Astrocyte (in vitro differentiated cells and primary cell): ENCODE measurements at regions not wholly inside any gene's neighbourhood (a gene's known extent, or its start where the extent isn't known, plus 50 kb on each side); places are given as distances from the start of the nearest gene placed in this dataset.

Source experiments
- DNase-seq: peaks from one replicate; pipeline ENCODE4 v3.0.0-alpha.2; 2010; ENCODE audit warnings: low read depth
- FAIRE-seq: peaks from 2 replicates; lab custom pipeline; 2011; peaks lifted over from hg19 to GRCh38; lab: Jason Lieb, UNC
- H2AFZ ChIP-seq: 2 replicates; pipeline ENCODE4 v1.6.0; 2012; ENCODE audit warnings: low read depth, low read length, inconsistent platforms
- H3K27ac ChIP-seq: 2 replicates; pipeline ENCODE4 v1.5.1; 2011; ENCODE audit warnings: low read depth, low read length, inconsistent platforms
- H3K27me3 ChIP-seq: 2 replicates; pipeline ENCODE4 v1.6.0; 2011; ENCODE audit warnings: low read length, inconsistent platforms; ENCODE audit not compliant: insufficient read depth
- H3K36me3 ChIP-seq: 2 replicates; pipeline ENCODE4 v1.5.1; 2011; ENCODE audit warnings: low read length, inconsistent platforms; ENCODE audit not compliant: insufficient read depth
- H3K4me1 ChIP-seq: 2 replicates; pipeline ENCODE4 v1.5.1; 2011; ENCODE audit warnings: low read length, inconsistent platforms; ENCODE audit not compliant: insufficient read depth
- H3K4me2 ChIP-seq: 2 replicates; pipeline ENCODE4 v1.6.0; 2012; ENCODE audit warnings: low read length, inconsistent platforms
- H3K4me3 ChIP-seq: 2 replicates; pipeline ENCODE4 v1.5.1; 2011; ENCODE audit warnings: low read depth, mild to moderate bottlenecking, low read length, inconsistent platforms; ENCODE audit not compliant: insufficient read depth
- H3K79me2 ChIP-seq: 2 replicates; pipeline ENCODE4 v1.6.0; 2012; ENCODE audit warnings: mild to moderate bottlenecking, low read length, inconsistent platforms; ENCODE audit not compliant: insufficient read depth
- H3K9ac ChIP-seq: 2 replicates; pipeline ENCODE4 v1.6.0; 2012; ENCODE audit warnings: mild to moderate bottlenecking, low read length, inconsistent platforms
- H3K9me3 ChIP-seq: 2 replicates; pipeline ENCODE4 v1.5.1; 2012; ENCODE audit warnings: low read depth, mild to moderate bottlenecking, low read length, inconsistent platforms; ENCODE audit not compliant: insufficient read depth
- H4K20me1 ChIP-seq: 2 replicates; pipeline ENCODE4 v1.6.0; 2012; ENCODE audit warnings: low read length, inconsistent platforms; ENCODE audit not compliant: insufficient read depth
- H3K27ac Mint-ChIP-seq: one replicate; pipeline ENCODE4 v1.8.0; 2021; ENCODE audit warnings: mild to moderate bottlenecking, mixed read lengths; ENCODE audit not compliant: unreplicated experiment
- H3K27me3 Mint-ChIP-seq: one replicate; pipeline ENCODE4 v1.8.0; 2021; ENCODE audit warnings: low read depth, mixed read lengths; ENCODE audit not compliant: unreplicated experiment
- H3K36me3 Mint-ChIP-seq: one replicate; pipeline ENCODE4 v1.8.0; 2021; ENCODE audit warnings: low read depth, mixed read lengths; ENCODE audit not compliant: unreplicated experiment
- H3K4me1 Mint-ChIP-seq: one replicate; pipeline ENCODE4 v1.8.0; 2021; ENCODE audit warnings: low read depth, mixed read lengths; ENCODE audit not compliant: unreplicated experiment
- H3K4me3 Mint-ChIP-seq: one replicate; pipeline ENCODE4 v1.8.0; 2021; ENCODE audit warnings: mild to moderate bottlenecking, moderate library complexity, mixed read lengths; ENCODE audit not compliant: unreplicated experiment
- H3K9me3 Mint-ChIP-seq: one replicate; pipeline ENCODE4 v1.8.0; 2021; ENCODE audit warnings: mild to moderate bottlenecking, mixed read lengths; ENCODE audit not compliant: unreplicated experiment
- EZH2 ChIP-seq: IDR thresholded peaks from 2 replicates; pipeline ENCODE4 v1.6.1; 2012; ENCODE audit warnings: mild to moderate bottlenecking, low read length, inconsistent platforms; ENCODE audit not compliant: insufficient read depth
- TF ChIP-seq, protein P1 (sequence below): IDR thresholded peaks from 2 replicates; pipeline ENCODE4 v1.5.1; 2011; ENCODE audit warnings: low read depth, mild to moderate bottlenecking, inconsistent platforms, low read length, moderate library complexity; ENCODE audit not compliant: insufficient read depth

DNA sequence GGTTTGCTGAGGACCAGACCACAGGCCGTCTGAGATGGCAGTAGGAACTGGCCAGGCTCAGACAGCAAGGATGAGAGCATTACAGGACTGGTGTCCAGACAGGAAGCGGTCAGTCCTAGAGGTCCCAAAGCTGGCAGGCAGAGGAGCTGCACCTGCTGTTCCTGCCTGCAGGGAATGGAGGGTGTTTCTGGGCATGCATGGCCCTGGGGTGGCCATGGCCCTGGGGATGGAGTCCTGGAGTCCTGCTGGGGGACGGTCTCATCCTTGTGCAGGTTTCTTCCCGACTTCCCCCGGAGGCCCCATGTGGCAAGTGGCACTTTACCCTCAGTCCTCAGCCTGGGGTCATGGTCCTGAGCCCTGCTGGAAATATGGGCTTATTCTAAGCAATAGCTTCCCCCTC, 274.9 kb upstream of the ADARB2 start:
- Histone ChIP-seq H3K27me3 (no peaks in the 10 kb centered on the region), H3K9ac (no peak overlapping the region), H4K20me1 (no peaks in the 10 kb centered on the region), H2AFZ (no peak overlapping the region), H3K4me2 (no peak overlapping the region), H3K9me3 (peaks cover 11% of the 10 kb centered on the region), H3K36me3 (no peaks in the 10 kb centered on the region), H3K4me3 (no peak overlapping the region), H3K27ac (no peak overlapping the region), H3K79me2 (no peaks in the 10 kb centered on the region), H3K4me1 (no peaks in the 10 kb centered on the region)
- Mint-ChIP-seq H3K27me3 (peaks cover 6% of the 10 kb centered on the region), H3K4me1 (no peaks in the 10 kb centered on the region), H3K27ac (no peak overlapping the region), H3K4me3 (no peak overlapping the region), H3K9me3 (peaks cover 3% of the 10 kb centered on the region), H3K36me3 (no peaks in the 10 kb centered on the region)
- DNase-seq = no peak
- FAIRE-seq = no peak
- TF ChIP-seq, protein P1, sequence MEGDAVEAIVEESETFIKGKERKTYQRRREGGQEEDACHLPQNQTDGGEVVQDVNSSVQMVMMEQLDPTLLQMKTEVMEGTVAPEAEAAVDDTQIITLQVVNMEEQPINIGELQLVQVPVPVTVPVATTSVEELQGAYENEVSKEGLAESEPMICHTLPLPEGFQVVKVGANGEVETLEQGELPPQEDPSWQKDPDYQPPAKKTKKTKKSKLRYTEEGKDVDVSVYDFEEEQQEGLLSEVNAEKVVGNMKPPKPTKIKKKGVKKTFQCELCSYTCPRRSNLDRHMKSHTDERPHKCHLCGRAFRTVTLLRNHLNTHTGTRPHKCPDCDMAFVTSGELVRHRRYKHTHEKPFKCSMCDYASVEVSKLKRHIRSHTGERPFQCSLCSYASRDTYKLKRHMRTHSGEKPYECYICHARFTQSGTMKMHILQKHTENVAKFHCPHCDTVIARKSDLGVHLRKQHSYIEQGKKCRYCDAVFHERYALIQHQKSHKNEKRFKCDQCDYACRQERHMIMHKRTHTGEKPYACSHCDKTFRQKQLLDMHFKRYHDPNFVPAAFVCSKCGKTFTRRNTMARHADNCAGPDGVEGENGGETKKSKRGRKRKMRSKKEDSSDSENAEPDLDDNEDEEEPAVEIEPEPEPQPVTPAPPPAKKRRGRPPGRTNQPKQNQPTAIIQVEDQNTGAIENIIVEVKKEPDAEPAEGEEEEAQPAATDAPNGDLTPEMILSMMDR = no peak
- no peak for TF ChIP-seq EZH2

DNA sequence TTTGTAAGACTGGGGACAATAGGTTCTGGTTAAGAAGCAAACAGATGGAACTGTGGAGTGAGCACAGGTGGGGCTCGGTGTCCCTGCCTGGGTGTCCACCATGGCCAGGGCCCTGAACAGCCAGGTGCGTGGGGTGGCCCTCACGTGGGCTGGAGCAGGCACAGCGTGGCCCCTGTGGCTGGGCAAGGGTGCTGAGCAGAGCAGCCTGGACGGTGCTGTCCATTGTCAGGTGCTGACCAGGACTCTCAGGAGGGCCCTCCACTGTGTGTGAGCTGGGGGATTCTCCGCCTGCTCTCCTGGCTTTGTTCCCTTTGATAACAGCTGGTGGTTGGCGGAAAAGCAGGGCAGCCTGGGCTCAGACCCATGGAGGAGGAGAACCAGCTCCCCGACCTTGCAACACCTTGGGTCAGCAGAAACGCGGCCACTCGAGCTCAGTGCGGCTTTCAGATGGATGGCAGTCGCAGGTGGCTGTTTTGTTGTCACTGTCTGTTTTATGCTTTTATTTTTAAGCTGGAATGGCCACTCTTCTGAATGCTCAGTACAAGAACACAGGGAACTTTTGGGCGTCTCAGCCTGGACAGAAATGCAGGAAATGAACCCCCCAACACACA, 273.9 kb upstream of the ADARB2 start:
- no peak overlapping the region for H3K4me3 ChIP-seq
- peaks cover 3% of the 10 kb centered on the region for H3K9me3 Mint-ChIP-seq
- no peaks in the 10 kb centered on the region for H3K4me1 ChIP-seq
- no peaks in the 10 kb centered on the region for H3K36me3 Mint-ChIP-seq
- peaks cover 13% of the 10 kb centered on the region for H3K9me3 ChIP-seq
- no peak overlapping the region for H3K9ac ChIP-seq
- H3K27me3 Mint-ChIP-seq = peaks cover 6% of the 10 kb centered on the region
- FAIRE-seq (no peak), DNase-seq (no peak)
- H3K4me1 Mint-ChIP-seq = no peaks in the 10 kb centered on the region
- TF ChIP-seq, protein P1 = no peak
- TF ChIP-seq EZH2 = no peak
- no peaks in the 10 kb centered on the region for H3K27me3 ChIP-seq
- no peak overlapping the region for H3K27ac Mint-ChIP-seq
- H2AFZ ChIP-seq = no peak overlapping the region
- no peak overlapping the region for H3K4me2 ChIP-seq
- H3K79me2 ChIP-seq = no peaks in the 10 kb centered on the region
- H3K36me3 ChIP-seq = no peaks in the 10 kb centered on the region
- H3K4me3 Mint-ChIP-seq = no peak overlapping the region
- no peak overlapping the region for H3K27ac ChIP-seq
- H4K20me1 ChIP-seq = no peaks in the 10 kb centered on the region

DNA sequence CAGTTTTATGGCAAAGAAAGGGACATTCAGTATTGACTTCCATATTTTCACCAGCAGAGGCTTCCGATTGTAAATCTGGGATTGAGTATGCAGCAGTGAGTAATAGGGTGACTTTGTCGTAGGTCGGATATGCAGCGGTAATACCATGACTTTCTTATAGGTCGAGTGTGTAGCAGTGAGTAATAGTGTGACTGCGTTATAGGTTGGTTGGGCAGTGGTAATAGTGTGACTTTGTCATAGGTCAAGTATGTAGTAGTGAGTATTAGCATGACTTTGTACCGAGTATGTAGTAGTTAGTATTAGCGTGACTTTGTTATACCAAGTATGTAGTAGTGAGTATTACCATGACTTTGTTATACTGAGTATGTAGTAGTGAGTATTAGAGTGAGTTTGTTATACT, 268.2 kb upstream of the ADARB2 start:
- TF ChIP-seq, protein P1 = no peak
- no peak for TF ChIP-seq EZH2
- Histone ChIP-seq H3K9me3 (peaks cover 9% of the 10 kb centered on the region), H3K36me3 (no peaks in the 10 kb centered on the region), H3K9ac (no peak overlapping the region), H3K79me2 (no peaks in the 10 kb centered on the region), H3K4me2 (no peak overlapping the region), H3K27me3 (no peaks in the 10 kb centered on the region), H3K4me3 (no peak overlapping the region), H3K27ac (no peak overlapping the region), H4K20me1 (no peaks in the 10 kb centered on the region), H3K4me1 (no peaks in the 10 kb centered on the region), H2AFZ (no peak overlapping the region)
- Mint-ChIP-seq H3K4me3 (no peak overlapping the region), H3K36me3 (no peaks in the 10 kb centered on the region), H3K9me3 (peaks cover 3% of the 10 kb centered on the region), H3K4me1 (no peaks in the 10 kb centered on the region), H3K27ac (no peak overlapping the region), H3K27me3 (peaks cover 6% of the 10 kb centered on the region)
- DNase-seq (no peak), FAIRE-seq (no peak)
